ENCODE measurements at regions not wholly inside any gene's neighbourhood (a gene's known extent, or its start where the extent isn't known, plus 50 kb on each side); places are given as distances from the start of the nearest gene placed in this dataset.

DNA sequence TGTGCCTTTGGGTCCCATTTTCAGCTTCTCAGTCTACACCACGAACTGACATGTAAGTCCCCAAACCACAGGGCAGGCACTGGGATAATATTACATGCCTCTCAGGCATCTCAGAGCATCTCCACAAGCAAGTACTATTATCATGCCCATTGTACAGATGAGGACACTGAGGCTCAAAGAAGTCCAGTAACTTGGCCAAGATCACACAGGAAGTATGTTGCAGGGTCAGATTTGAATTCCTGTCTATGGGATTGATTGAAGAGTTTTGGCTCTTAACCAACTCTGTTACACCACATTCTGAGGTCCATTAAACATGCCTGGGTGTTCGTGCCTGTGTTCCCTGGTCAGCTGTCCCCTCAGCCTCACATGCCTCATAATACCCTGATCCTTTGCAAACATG, 319.8 kb downstream of the FOXO1 start:
- intact Hi-C loops (cut with micrococcal nuclease) (no loop called here), in situ Hi-C loops (cut with MboI) (no loop called here)
- ATAC-seq = no peak
- FAIRE-seq = no peak
- ChIA-PET CTCF (ENCODE audit: low intra/inter-chr PET ratio) (no interaction called here), POLR2A (no interaction called here)
- Histone ChIP-seq H3K4me3 (no peak overlapping the region), H3K27me3 (ENCODE audit: control insufficient read depth in 2 of 2, insufficient read depth in 2 of 2, low read length in 2 of 2) (no peaks in the 10 kb centered on the region; a peak in 1 of 5 replicates), H2AFZ (ENCODE audit: low read depth, low read length) (no peak overlapping the region), H3K4me2 (ENCODE audit: insufficient read depth, low read length) (no peak overlapping the region), H3K9ac (ENCODE audit: insufficient read depth in 1 of 2, low read depth in 2 of 2, low read length in 2 of 2) (no peak overlapping the region), H3K9me3 (replicated peaks; ENCODE audit: control insufficient read depth, insufficient read depth, low read depth, low read length) (no peaks in the 10 kb centered on the region), H3K9me1 (ENCODE audit: control insufficient read depth, insufficient read depth, low read length) (no peaks in the 10 kb centered on the region), H3K27ac (ENCODE audit: extremely low read depth, low read depth, low read length) (no peak overlapping the region), H3K79me2 (ENCODE audit: control insufficient read depth, insufficient read depth, low read length) (no peaks in the 10 kb centered on the region), H3K36me3 (ENCODE audit: control insufficient read depth, insufficient read depth, low read length) (no peaks in the 10 kb centered on the region), H3K4me1 (replicated peaks in 1 of 2; ENCODE audit: control insufficient read depth in 2 of 2, insufficient read depth in 2 of 2, low read length in 2 of 2) (no peaks in the 10 kb centered on the region), H4K20me1 (replicated peaks; ENCODE audit: control insufficient read depth, insufficient read depth, low read length) (no peaks in the 10 kb centered on the region)
- WGBS (ENCODE audit: insufficient coverage, low coverage, missing lambda C conversion rate) = 6% methylated on average over 2 of the region's 2 CpGs
- no TSS peak for BruUV-seq (replicated peaks)
- DNase-seq (ENCODE audit: extremely low read depth in 1 of 4, low spot score in 3 of 4) = no peak
- TF ChIP-seq RBM25 (IDR thresholded peaks at IDR 0.05; ENCODE audit: low read depth, low read length, severe bottlenecking) (peak; percentile 47), THRA (IDR thresholded peaks at IDR 0.05) (no peak)

DNA sequence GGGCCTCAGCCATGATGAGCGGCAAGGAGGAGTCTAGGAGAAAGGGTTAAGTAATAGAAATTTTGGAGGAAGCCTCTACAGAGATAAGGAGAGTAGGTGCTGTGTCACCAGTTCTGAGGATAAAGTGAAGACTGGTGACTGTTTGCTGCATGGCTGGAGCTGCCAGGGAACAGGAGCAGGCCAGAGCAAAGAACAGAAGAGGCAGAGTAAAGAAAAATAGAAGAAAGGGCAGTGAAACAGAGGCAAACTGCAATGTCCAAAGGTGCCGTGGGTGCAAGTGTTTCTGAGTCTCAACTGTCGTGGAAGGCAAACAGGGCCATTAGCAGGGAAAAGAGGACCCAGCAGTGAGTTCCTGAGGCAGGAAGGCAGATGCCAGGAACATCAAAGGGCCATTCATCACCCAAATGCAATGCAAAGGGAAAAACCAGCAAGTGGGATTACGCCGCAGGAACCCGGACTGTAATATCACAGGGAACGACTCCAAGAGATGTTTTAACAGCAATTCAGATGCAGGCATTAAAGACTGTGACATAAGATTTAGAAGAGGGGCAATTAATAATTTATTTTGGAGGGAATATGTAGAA, 318.3 kb downstream of the FOXO1 start:
- no peaks in the 10 kb centered on the region for H3K79me2 ChIP-seq (ENCODE audit: control insufficient read depth, insufficient read depth, low read length)
- ChIA-PET CTCF (ENCODE audit: low intra/inter-chr PET ratio) (no interaction called here), POLR2A (no interaction called here)
- no peaks in the 10 kb centered on the region for H3K4me1 ChIP-seq (replicated peaks in 1 of 2; ENCODE audit: control insufficient read depth in 2 of 2, insufficient read depth in 2 of 2, low read length in 2 of 2)
- intact Hi-C loops (cut with micrococcal nuclease) = no loop called here
- H2AFZ ChIP-seq (ENCODE audit: low read depth, low read length) = no peak overlapping the region
- H3K27me3 ChIP-seq (ENCODE audit: control insufficient read depth in 2 of 2, insufficient read depth in 2 of 2, low read length in 2 of 2) = no peaks in the 10 kb centered on the region; a peak in 1 of 5 replicates
- no peaks in the 10 kb centered on the region for H4K20me1 ChIP-seq (replicated peaks; ENCODE audit: control insufficient read depth, insufficient read depth, low read length)
- H3K27ac ChIP-seq (ENCODE audit: extremely low read depth, low read depth, low read length) = no peak overlapping the region
- no peaks in the 10 kb centered on the region for H3K9me1 ChIP-seq (ENCODE audit: control insufficient read depth, insufficient read depth, low read length)
- BruUV-seq (replicated peaks) = no TSS peak
- no peaks in the 10 kb centered on the region for H3K36me3 ChIP-seq (ENCODE audit: control insufficient read depth, insufficient read depth, low read length)
- no peak for DNase-seq (ENCODE audit: extremely low read depth in 1 of 4, low spot score in 3 of 4)
- ATAC-seq = no peak
- in situ Hi-C loops (cut with MboI) = no loop called here
- H3K9ac ChIP-seq (ENCODE audit: insufficient read depth in 1 of 2, low read depth in 2 of 2, low read length in 2 of 2) = no peak overlapping the region
- no peak overlapping the region for H3K4me3 ChIP-seq
- H3K9me3 ChIP-seq (replicated peaks; ENCODE audit: control insufficient read depth, insufficient read depth, low read depth, low read length) = no peaks in the 10 kb centered on the region
- H3K4me2 ChIP-seq (ENCODE audit: insufficient read depth, low read length) = no peak overlapping the region
- FAIRE-seq = no peak
- WGBS (ENCODE audit: insufficient coverage, low coverage, missing lambda C conversion rate) = 7% methylated on average over 5 of the region's 7 CpGs
- TF ChIP-seq, protein P1, sequence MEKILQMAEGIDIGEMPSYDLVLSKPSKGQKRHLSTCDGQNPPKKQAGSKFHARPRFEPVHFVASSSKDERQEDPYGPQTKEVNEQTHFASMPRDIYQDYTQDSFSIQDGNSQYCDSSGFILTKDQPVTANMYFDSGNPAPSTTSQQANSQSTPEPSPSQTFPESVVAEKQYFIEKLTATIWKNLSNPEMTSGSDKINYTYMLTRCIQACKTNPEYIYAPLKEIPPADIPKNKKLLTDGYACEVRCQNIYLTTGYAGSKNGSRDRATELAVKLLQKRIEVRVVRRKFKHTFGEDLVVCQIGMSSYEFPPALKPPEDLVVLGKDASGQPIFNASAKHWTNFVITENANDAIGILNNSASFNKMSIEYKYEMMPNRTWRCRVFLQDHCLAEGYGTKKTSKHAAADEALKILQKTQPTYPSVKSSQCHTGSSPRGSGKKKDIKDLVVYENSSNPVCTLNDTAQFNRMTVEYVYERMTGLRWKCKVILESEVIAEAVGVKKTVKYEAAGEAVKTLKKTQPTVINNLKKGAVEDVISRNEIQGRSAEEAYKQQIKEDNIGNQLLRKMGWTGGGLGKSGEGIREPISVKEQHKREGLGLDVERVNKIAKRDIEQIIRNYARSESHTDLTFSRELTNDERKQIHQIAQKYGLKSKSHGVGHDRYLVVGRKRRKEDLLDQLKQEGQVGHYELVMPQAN (IDR thresholded peaks at IDR 0.05; ENCODE audit: borderline replicate concordance) = no peak
- TF ChIP-seq, protein P2, sequence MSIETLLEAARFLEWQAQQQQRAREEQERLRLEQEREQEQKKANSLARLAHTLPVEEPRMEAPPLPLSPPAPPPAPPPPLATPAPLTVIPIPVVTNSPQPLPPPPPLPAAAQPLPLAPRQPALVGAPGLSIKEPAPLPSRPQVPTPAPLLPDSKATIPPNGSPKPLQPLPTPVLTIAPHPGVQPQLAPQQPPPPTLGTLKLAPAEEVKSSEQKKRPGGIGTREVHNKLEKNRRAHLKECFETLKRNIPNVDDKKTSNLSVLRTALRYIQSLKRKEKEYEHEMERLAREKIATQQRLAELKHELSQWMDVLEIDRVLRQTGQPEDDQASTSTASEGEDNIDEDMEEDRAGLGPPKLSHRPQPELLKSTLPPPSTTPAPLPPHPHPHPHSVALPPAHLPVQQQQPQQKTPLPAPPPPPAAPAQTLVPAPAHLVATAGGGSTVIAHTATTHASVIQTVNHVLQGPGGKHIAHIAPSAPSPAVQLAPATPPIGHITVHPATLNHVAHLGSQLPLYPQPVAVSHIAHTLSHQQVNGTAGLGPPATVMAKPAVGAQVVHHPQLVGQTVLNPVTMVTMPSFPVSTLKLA (conservative IDR thresholded peaks at IDR 0.05) = no peak
- TF ChIP-seq SIRT6 (IDR thresholded peaks at IDR 0.05; ENCODE audit: low read depth, low read length) = no peak
- TF ChIP-seq ZNF140 (CRISPR knock-in tag; IDR thresholded peaks at IDR 0.05) = no peak
- no peak for TF ChIP-seq HMG20B (CRISPR knock-in tag; IDR thresholded peaks at IDR 0.05)
